ENCODE measurements at regions not wholly inside any gene's neighbourhood (a gene's known extent, or its start where the extent isn't known, plus 50 kb on each side); places are given as distances from the start of the nearest gene placed in this dataset.

DNA sequence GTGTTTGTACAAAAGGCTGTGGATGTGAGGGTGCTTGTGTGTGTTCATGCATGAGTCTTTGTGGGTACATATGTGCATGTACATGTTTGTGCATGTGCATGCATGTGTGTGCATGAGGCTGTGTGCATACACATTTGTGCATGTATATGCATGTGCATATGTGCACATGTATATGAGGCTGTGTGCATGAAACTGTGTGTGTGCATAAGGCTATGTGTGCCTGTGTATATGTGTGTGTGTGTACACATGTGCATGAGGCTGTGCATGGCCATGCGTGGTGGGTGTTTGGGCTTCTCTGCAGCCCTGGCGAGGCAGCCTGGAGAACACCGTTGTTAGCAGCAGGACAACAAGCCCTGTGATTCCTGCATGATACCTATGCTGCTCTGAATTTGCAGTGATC lies 207.7 kb upstream of the ADCY1 start:
- TF ChIP-seq, protein P1, sequence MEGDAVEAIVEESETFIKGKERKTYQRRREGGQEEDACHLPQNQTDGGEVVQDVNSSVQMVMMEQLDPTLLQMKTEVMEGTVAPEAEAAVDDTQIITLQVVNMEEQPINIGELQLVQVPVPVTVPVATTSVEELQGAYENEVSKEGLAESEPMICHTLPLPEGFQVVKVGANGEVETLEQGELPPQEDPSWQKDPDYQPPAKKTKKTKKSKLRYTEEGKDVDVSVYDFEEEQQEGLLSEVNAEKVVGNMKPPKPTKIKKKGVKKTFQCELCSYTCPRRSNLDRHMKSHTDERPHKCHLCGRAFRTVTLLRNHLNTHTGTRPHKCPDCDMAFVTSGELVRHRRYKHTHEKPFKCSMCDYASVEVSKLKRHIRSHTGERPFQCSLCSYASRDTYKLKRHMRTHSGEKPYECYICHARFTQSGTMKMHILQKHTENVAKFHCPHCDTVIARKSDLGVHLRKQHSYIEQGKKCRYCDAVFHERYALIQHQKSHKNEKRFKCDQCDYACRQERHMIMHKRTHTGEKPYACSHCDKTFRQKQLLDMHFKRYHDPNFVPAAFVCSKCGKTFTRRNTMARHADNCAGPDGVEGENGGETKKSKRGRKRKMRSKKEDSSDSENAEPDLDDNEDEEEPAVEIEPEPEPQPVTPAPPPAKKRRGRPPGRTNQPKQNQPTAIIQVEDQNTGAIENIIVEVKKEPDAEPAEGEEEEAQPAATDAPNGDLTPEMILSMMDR (IDR thresholded peaks at IDR 0.05; ENCODE audit: low read depth, low read length, missing input control), result no peak
- TF ChIP-seq TAF1 (conservative IDR thresholded peaks at IDR 0.05) (no peak), RAD21 (IDR thresholded peaks at IDR 0.05) (no peak), HNF4G (IDR thresholded peaks at IDR 0.05) (no peak), HNF4A (conservative IDR thresholded peaks at IDR 0.05) (no peak), GABPA (IDR thresholded peaks at IDR 0.05 in 1 of 2, conservative IDR thresholded peaks at IDR 0.05 in 1 of 2) (no peak), EGR1 (IDR thresholded peaks at IDR 0.05; ENCODE audit: low read depth in 2 of 2) (no peak)
- TF ChIP-seq, protein P2, sequence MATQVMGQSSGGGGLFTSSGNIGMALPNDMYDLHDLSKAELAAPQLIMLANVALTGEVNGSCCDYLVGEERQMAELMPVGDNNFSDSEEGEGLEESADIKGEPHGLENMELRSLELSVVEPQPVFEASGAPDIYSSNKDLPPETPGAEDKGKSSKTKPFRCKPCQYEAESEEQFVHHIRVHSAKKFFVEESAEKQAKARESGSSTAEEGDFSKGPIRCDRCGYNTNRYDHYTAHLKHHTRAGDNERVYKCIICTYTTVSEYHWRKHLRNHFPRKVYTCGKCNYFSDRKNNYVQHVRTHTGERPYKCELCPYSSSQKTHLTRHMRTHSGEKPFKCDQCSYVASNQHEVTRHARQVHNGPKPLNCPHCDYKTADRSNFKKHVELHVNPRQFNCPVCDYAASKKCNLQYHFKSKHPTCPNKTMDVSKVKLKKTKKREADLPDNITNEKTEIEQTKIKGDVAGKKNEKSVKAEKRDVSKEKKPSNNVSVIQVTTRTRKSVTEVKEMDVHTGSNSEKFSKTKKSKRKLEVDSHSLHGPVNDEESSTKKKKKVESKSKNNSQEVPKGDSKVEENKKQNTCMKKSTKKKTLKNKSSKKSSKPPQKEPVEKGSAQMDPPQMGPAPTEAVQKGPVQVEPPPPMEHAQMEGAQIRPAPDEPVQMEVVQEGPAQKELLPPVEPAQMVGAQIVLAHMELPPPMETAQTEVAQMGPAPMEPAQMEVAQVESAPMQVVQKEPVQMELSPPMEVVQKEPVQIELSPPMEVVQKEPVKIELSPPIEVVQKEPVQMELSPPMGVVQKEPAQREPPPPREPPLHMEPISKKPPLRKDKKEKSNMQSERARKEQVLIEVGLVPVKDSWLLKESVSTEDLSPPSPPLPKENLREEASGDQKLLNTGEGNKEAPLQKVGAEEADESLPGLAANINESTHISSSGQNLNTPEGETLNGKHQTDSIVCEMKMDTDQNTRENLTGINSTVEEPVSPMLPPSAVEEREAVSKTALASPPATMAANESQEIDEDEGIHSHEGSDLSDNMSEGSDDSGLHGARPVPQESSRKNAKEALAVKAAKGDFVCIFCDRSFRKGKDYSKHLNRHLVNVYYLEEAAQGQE (IDR thresholded peaks at IDR 0.05), result no peak
- TF ChIP-seq, protein P3, sequence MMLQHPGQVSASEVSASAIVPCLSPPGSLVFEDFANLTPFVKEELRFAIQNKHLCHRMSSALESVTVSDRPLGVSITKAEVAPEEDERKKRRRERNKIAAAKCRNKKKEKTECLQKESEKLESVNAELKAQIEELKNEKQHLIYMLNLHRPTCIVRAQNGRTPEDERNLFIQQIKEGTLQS (IDR thresholded peaks at IDR 0.05), result no peak
- TF ChIP-seq, protein P4, sequence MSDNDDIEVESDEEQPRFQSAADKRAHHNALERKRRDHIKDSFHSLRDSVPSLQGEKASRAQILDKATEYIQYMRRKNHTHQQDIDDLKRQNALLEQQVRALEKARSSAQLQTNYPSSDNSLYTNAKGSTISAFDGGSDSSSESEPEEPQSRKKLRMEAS (IDR thresholded peaks at IDR 0.05), result no peak
